GM19035 (cell line): ENCODE measurements at regions not wholly inside any gene's neighbourhood (a gene's known extent, or its start where the extent isn't known, plus 50 kb on each side); places are given as distances from the start of the nearest gene placed in this dataset.
"Not testable (repeated sequence)": the region's sequence is repeated elsewhere in the genome, so short reads cannot be mapped to it uniquely, and the experiment has no call there.

ENCODE experiments used
- ATAC-seq: cut with Tn5 transposase; IDR thresholded peaks from one replicate; pipeline ENCODE4 v1.9.1; 2021; ENCODE audit not compliant: unreplicated experiment

- ATAC-seq: no peak
Measured at GRCh38 chr9:24712206-24712605, 166.5 kb upstream of the IZUMO3 start.

GRCh38 chr9:24708814-24709213, 163.1 kb upstream of the IZUMO3 start:
- no peak for ATAC-seq

GRCh38 chr9:24698881-24699518, 153.3 kb upstream of the IZUMO3 start:
- no peak for ATAC-seq

DNA sequence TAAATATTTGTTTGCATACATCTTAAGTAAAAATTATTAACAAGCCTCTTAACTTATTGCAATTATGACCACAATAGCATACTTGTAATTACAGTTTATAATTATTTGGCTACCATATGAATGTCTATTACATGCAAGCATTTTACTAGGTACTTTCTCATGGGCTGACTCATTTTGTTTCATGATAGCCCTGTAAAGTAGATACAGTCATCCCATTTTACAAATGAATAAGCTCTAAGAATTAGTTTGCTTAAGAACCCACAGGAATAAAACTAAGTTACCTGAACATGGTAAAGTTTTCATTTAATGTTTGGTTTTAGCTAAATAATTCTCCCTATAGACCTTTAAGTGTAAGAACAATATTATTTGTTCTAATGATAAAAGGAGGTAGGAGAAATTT, 126.6 kb upstream of the IZUMO3 start:
- no peak for ATAC-seq

DNA sequence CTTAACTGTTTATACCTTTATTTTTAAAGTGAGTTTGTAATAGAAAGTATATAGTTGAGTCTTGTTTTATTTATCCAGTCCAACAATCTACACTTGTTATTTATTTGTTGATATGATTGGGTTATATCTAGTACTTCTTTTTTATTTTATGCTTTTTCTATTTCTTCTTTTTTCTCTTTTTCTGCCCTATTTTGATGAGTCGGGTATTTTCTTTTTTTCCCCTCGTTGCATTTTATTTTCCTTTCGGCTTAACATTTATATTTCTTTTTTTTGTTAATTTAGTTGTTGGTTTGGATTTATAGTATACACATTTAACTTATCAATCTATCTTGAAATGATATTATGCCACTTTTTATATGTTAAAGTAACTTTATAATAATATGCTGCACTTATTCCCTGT, 111.7 kb upstream of the IZUMO3 start:
- ATAC-seq: no peak

- no peak for ATAC-seq
Measured at GRCh38 chr9:24652181-24652580, 106.5 kb upstream of the IZUMO3 start.

GRCh38 chr9:24628809-24629208, 83.1 kb upstream of the IZUMO3 start:
- ATAC-seq: not testable (repeated sequence)

- ATAC-seq: no peak
Measured at GRCh38 chr9:24625097-24625496, 79.4 kb upstream of the IZUMO3 start.

DNA sequence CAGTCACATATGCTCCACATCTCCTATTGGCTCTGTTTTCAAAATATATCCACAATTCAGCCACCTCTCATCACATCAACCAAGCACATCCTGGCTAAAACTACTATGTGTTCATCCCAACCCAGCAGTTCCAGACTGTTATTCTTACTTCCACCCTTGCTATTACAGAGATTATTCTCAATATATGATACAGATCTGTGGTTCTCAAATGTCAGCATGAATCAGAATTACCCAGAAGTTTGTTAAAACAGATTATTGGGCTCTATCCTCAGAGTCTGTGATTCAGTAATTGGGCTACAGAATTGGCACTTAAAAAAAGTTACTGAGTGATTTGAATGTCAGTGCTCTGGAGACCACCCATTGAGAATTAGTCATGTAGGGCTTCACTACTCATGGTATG, 78.8 kb upstream of the IZUMO3 start:
- ATAC-seq: no peak

- ATAC-seq: no peak
Measured at GRCh38 chr9:24620741-24621140, 75.0 kb upstream of the IZUMO3 start.

GRCh38 chr9:24616863-24617262, 71.2 kb upstream of the IZUMO3 start:
- no peak for ATAC-seq

DNA sequence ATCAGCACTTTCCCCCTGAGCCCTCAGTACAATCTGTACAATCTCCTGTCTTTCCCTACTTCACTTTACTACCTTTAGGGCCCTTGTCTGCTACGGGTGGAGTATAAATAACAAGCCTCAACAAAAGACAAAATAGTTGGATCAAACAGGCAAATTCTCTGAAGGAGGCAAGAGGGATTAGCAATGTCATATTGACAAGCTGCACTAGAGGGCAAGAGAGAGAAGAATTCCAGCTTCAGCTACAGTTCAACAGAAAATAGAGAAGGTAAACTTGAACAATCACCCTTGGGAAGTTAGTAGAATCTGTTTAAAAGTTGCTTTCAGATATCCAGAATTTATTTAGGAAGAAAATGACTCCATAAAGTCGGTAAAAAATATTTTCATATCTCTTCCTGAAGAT, 68.4 kb upstream of the IZUMO3 start:
- no peak for ATAC-seq

DNA sequence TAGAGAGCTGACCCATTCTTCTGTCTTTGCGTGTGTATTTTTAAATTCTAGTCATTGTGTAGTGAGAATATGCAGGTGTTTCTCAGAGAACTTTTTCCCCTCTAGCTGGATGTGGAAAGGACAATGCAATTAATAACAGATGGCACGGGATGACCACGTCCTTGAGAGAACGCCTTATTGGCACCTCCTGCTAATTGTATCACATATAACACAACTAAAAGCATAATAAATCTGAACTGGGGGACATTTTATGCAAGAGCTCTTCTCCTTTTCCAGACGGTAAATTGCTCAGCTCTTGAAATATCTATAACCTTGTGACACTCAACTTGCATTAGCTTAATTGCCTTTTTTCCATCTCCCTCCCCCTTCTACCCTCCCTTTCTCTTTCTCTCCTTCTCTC, 62.9 kb upstream of the IZUMO3 start:
- no peak for ATAC-seq

DNA sequence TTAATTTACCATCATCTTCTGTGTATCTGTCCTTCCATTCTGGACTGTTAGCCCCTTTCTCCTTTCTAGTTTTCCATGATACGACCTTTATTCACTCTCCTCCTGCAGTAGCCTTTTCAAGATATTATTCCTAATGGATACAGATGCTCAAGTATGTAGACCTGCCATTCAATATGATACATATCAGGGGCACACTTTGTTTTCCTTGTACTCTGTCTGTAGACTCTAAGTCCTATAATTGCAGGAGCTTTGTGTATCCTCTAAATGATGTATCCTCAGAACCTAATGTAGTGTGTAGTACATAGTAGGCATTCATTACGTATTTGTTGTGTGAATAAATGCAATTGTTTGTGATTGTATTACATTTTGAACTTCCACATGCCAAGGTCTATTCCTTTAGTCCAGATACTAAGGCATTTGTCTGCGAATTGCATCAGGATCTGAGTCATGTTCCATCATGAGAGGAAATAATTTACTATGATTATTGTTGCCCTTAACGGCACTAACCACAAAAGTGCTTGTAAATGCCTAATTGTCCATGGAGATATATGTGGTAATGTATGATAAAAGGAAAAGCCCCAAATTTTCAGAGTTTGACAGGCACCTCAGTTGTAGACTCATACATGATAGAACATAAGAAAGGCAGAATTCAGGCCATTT, 57.1 kb upstream of the IZUMO3 start:
- ATAC-seq: no peak
